IMR-90 (cell line): ENCODE measurements at regions not wholly inside any gene's neighbourhood (a gene's known extent, or its start where the extent isn't known, plus 50 kb on each side); places are given as distances from the start of the nearest gene placed in this dataset.

Experiments used
- ATAC-seq: fragments of 200-7000 bp; cut with Tn5 transposase; 2 replicates; pipeline ENCODE4 v1.9.1; 2020; ENCODE audit warnings: low read depth, mild to moderate bottlenecking, moderate library complexity
- BruUV-seq: library from RNA; stranded (reverse); fragments of 400-500 nt; replicated peaks from 2 replicates; lab custom pipeline; 2021; lab: Mats Ljungman, UMichigan
- CTCF ChIA-PET: fragments of 300-600 bp; formaldehyde crosslinking; extraction: SDS; loops from one replicate; lab custom pipeline; 2021; ENCODE audit warnings: antibody characterized with exemption; lab: Yijun Ruan, JAX
- POLR2A ChIA-PET: fragments of 300-600 bp; sonication (Branson Sonifier 250); formaldehyde crosslinking; loops from one replicate; lab custom pipeline; 2022; ENCODE audit warnings: antibody characterized with exemption; ENCODE audit not compliant: unreplicated experiment; lab: Charles Lee
- DNase-seq: peaks from one replicate; pipeline ENCODE4 v3.0.0; 2013
- H2AFZ ChIP-seq: replicated peaks from 2 replicates; pipeline ENCODE3; 2013; ENCODE audit warnings: low read length, mild to moderate bottlenecking; ENCODE audit not compliant: poor library complexity
- H2AK5ac ChIP-seq: 2 replicates; pipeline ENCODE4 v1.6.1; 2013; ENCODE audit warnings: low read depth, low read length, inconsistent platforms
- H2AK9ac ChIP-seq: replicated peaks from 2 replicates; pipeline ENCODE3; 2013; ENCODE audit warnings: mild to moderate bottlenecking, low read depth, low read length, moderate library complexity; ENCODE audit not compliant: poor library complexity
- H2BK120ac ChIP-seq: 2 replicates; pipeline ENCODE4 v1.6.1; 2013; ENCODE audit warnings: low read depth, low read length, inconsistent platforms
- H2BK15ac ChIP-seq: 3 replicates; pipeline ENCODE4 v1.6.1; 2013; ENCODE audit warnings: low read depth, low read length, inconsistent platforms
- H2BK20ac ChIP-seq: 2 replicates; pipeline ENCODE4 v1.6.1; 2013; ENCODE audit warnings: low read depth, mild to moderate bottlenecking, inconsistent platforms, low read length, moderate library complexity
- H2BK5ac ChIP-seq: 2 replicates; pipeline ENCODE4 v1.6.1; 2013; ENCODE audit warnings: mild to moderate bottlenecking, low read depth, low read length, inconsistent platforms; ENCODE audit not compliant: poor library complexity, severe bottlenecking
- H3K14ac ChIP-seq: replicated peaks from 2 replicates; pipeline ENCODE4 v1.6.1; 2013; ENCODE audit warnings: low read depth, low read length, inconsistent platforms
- H3K18ac ChIP-seq: 2 replicates; pipeline ENCODE4 v1.6.1; 2013; ENCODE audit warnings: low read depth, low read length, control low read depth
- H3K23ac ChIP-seq: 2 replicates; pipeline ENCODE4 v1.6.1; 2013; ENCODE audit warnings: low read depth, low read length, inconsistent platforms
- H3K27ac ChIP-seq: 2 replicates; pipeline ENCODE4 v1.5.1; 2013; ENCODE audit warnings: mild to moderate bottlenecking, control low read depth, low read length; ENCODE audit not compliant: insufficient read depth
- H3K27me3 ChIP-seq: 2 replicates; pipeline ENCODE4 v1.6.1; 2013; ENCODE audit warnings: low read length; ENCODE audit not compliant: control insufficient read depth, insufficient read depth
- H3K36me3 ChIP-seq: 2 replicates; pipeline ENCODE4 v1.6.1; 2013; ENCODE audit warnings: low read length, mixed read lengths; ENCODE audit not compliant: control insufficient read depth, insufficient read depth
- H3K4ac ChIP-seq: 2 replicates; pipeline ENCODE4 v1.6.1; 2013; ENCODE audit warnings: low read depth, low read length, inconsistent platforms
- H3K4me1 ChIP-seq: 2 replicates; pipeline ENCODE4 v1.6.1; 2013; ENCODE audit warnings: low read length, mixed read lengths; ENCODE audit not compliant: control insufficient read depth, insufficient read depth
- H3K4me2 ChIP-seq: 2 replicates; pipeline ENCODE4 v1.6.1; 2013; ENCODE audit warnings: low read depth, mild to moderate bottlenecking, control low read depth, low read length, moderate library complexity
- H3K4me3 ChIP-seq: 2 replicates; pipeline ENCODE4 v1.5.1; 2013; ENCODE audit warnings: low read depth, mild to moderate bottlenecking, control low read depth, low read length, moderate library complexity; ENCODE audit not compliant: insufficient read depth
- H3K56ac ChIP-seq: 2 replicates; pipeline ENCODE4 v1.6.1; 2013; ENCODE audit warnings: low read length, inconsistent platforms; ENCODE audit not compliant: insufficient read depth; ENCODE audit errors: extremely low read depth
- H3K79me1 ChIP-seq, 2 experiments: 2 replicates each; pipeline ENCODE4 v1.6.1; 2013; ENCODE audit warnings: low read length in 2 of 2, inconsistent platforms in 1 of 2, low read depth in 1 of 2
- H3K9ac ChIP-seq: 2 replicates; pipeline ENCODE4 v1.6.1; 2013; ENCODE audit warnings: low read depth, low read length, control low read depth
- H3K9me1 ChIP-seq: 2 replicates; pipeline ENCODE4 v1.6.1; 2013; ENCODE audit warnings: low read length, inconsistent platforms; ENCODE audit not compliant: insufficient read depth
- H3K9me3 ChIP-seq: 2 replicates; pipeline ENCODE4 v1.6.1; 2013; ENCODE audit warnings: low read length; ENCODE audit not compliant: control insufficient read depth, insufficient read depth
- H4K20me1 ChIP-seq: 2 replicates; pipeline ENCODE4 v1.6.1; 2013; ENCODE audit warnings: low read length, inconsistent platforms; ENCODE audit not compliant: insufficient read depth
- H4K5ac ChIP-seq: 2 replicates; pipeline ENCODE4 v1.6.1; 2013; ENCODE audit warnings: mild to moderate bottlenecking, low read depth, low read length, control low read depth
- H4K8ac ChIP-seq, 2 experiments: 2 replicates each; pipeline ENCODE4 v1.6.1; 2013; ENCODE audit warnings: low read depth in 2 of 2, low read length in 2 of 2, control low read depth in 1 of 2, inconsistent platforms in 1 of 2
- H4K91ac ChIP-seq: 2 replicates; pipeline ENCODE4 v1.6.1; 2013; ENCODE audit warnings: low read depth, low read length, inconsistent platforms; ENCODE audit not compliant: insufficient read depth
- BHLHE40 ChIP-seq: fragments of 150-350 bp; IDR thresholded peaks from 2 replicates; pipeline ENCODE4 v1.6.1; 2016; ENCODE audit warnings: mild to moderate bottlenecking, low read depth, low read length
- CHD1 ChIP-seq: IDR thresholded peaks from 2 replicates; pipeline ENCODE4 v1.6.1; 2012; ENCODE audit warnings: low read depth, low read length, improper control_type of control experiment
- CTCF ChIP-seq: conservative IDR thresholded peaks from 2 replicates; pipeline ENCODE4 v1.5.1; 2012; ENCODE audit warnings: mild to moderate bottlenecking, low read depth, low read length, improper control_type of control experiment
- MAFK ChIP-seq: IDR thresholded peaks from 2 replicates; pipeline ENCODE4 v1.6.1; 2012; ENCODE audit warnings: low read depth, low read length, improper control_type of control experiment
- NFE2L2 ChIP-seq: fragments of 150-350 bp; IDR thresholded peaks from 2 replicates; pipeline ENCODE4 v1.6.1; 2016; ENCODE audit warnings: low read depth, mild to moderate bottlenecking, low read length
- POLR2A ChIP-seq: IDR thresholded peaks from 2 replicates; pipeline ENCODE4 v1.6.1; 2012; ENCODE audit warnings: mild to moderate bottlenecking, low read depth, low read length
- RCOR1 ChIP-seq: IDR thresholded peaks from 2 replicates; pipeline ENCODE4 v1.6.1; 2012; ENCODE audit warnings: mild to moderate bottlenecking, low read length, improper control_type of control experiment; ENCODE audit not compliant: insufficient replicate concordance
- RFX5 ChIP-seq: IDR thresholded peaks from 2 replicates; pipeline ENCODE4 v1.8.0; 2012; ENCODE audit warnings: low read depth, mild to moderate bottlenecking, low read length, moderate library complexity
- USF2 ChIP-seq: fragments of 150-350 bp; IDR thresholded peaks from 2 replicates; pipeline ENCODE4 v1.6.1; 2017; ENCODE audit warnings: mild to moderate bottlenecking, antibody characterized with exemption, low read length, low read depth
- WGBS, 2 experiments: methylation state at CpG; one replicate each; pipeline versions ENCODE4 v1.1.5 to v1.1.7; 2013; ENCODE audit warnings: missing lambda C conversion rate in 2 of 2; ENCODE audit not compliant: insufficient read length in 1 of 2; ENCODE audit errors: extremely low coverage in 2 of 2; 5-methylcytosine and 5-hydroxymethylcytosine counted together
- dilution Hi-C: fragments of 300-500 bp; cut with HindIII; formaldehyde crosslinking; loops from one replicate; pipeline ENCODE4 v1.14.3; 2018; ENCODE audit warnings: low sequenced_read_pairs; ENCODE audit not compliant: unreplicated experiment
- in situ Hi-C: fragments of 300-500 bp; cut with MboI; formaldehyde crosslinking; loops from 3 replicates; pipeline ENCODE4 v1.14.3; 2019; ENCODE audit warnings: low sequenced_read_pairs, inconsistent platforms, mixed read lengths
- intact Hi-C: fragments of 100-400 bp; cut with micrococcal nuclease; formaldehyde crosslinking; loops from 2 replicates; pipeline ENCODE4 v1.10.0; 2022

- H3K4me1 ChIP-seq: no peaks in the 10 kb centered on the region; the same call in 1 of the 2 replicates
- H2AFZ ChIP-seq: no peak overlapping the region
- H3K4me2 ChIP-seq: no peak overlapping the region
- WGBS, 2 experiments: 76% methylated on average over 3 of the region's 6 CpGs; no CpG with 5 or more reads in 1 of the 2 experiments
- intact Hi-C loops: no loop called here
- no peaks in the 10 kb centered on the region for H3K79me1 ChIP-seq
- no TSS peak for BruUV-seq
- H2BK120ac ChIP-seq: no peak overlapping the region
- no peak overlapping the region for H3K4ac ChIP-seq
- H3K9me3 ChIP-seq: no peaks in the 10 kb centered on the region
- H2BK15ac ChIP-seq: no peak overlapping the region
- TF ChIP-seq NFE2L2 (no peak), MAFK (no peak), CTCF (no peak), POLR2A (no peak), RCOR1 (no peak), CHD1 (no peak), USF2 (no peak), BHLHE40 (no peak), RFX5 (no peak)
- no peaks in the 10 kb centered on the region for H3K9me1 ChIP-seq
- no peak overlapping the region for H3K56ac ChIP-seq
- no peak overlapping the region for H3K9ac ChIP-seq
- H2AK5ac ChIP-seq: no peak overlapping the region
- POLR2A ChIA-PET: no interaction called here
- ATAC-seq (no peak), DNase-seq (no peak)
- no peak overlapping the region for H3K18ac ChIP-seq
- H4K8ac ChIP-seq: no peak overlapping the region
- in situ Hi-C loops: no loop called here
- no peak overlapping the region for H3K23ac ChIP-seq
- peaks cover 27% of the 10 kb centered on the region for H3K27me3 ChIP-seq
- dilution Hi-C loops: no loop called here
- H4K91ac ChIP-seq: no peak overlapping the region
- no peak overlapping the region for H2BK5ac ChIP-seq
- CTCF ChIA-PET: interaction anchor here (1.1 kb wide), 1 partner anchor 10 kb away, joined by 3 read pairs; no protein-coding TSS in a partner anchor
- H3K27ac ChIP-seq: no peak overlapping the region
- H3K4me3 ChIP-seq: no peak overlapping the region
- H2BK20ac ChIP-seq: no peak overlapping the region
- no peak overlapping the region for H4K5ac ChIP-seq
- peak overlapping the region; percentile 13 for H2AK9ac ChIP-seq
- no peaks in the 10 kb centered on the region for H3K36me3 ChIP-seq
- H4K20me1 ChIP-seq: no peaks in the 10 kb centered on the region
- no peak overlapping the region for H3K14ac ChIP-seq
These were observed 321.5 kb upstream of the ZNF32 start for GRCh38 chr10:43970018-43970698.
